H1 (cell line): ENCODE measurements at regions not wholly inside any gene's neighbourhood (a gene's known extent, or its start where the extent isn't known, plus 50 kb on each side); places are given as distances from the start of the nearest gene placed in this dataset.

ENCODE experiments used
- EGR1 ChIP-seq: IDR thresholded peaks from 2 replicates; pipeline ENCODE4 v1.6.1; 2011; ENCODE audit warnings: low read depth, low read length, borderline replicate concordance
- SAP30 ChIP-seq: fragments of 300-600 bp; sonication (generic); IDR thresholded peaks from 2 replicates; pipeline ENCODE4 v1.7.1; 2012; ENCODE audit warnings: low read length, moderate library complexity, mild to moderate bottlenecking, inconsistent platforms; ENCODE audit not compliant: insufficient read depth, insufficient replicate concordance
- USF2 ChIP-seq: IDR thresholded peaks from 2 replicates; pipeline ENCODE4 v1.6.1; 2011; ENCODE audit warnings: low read length, improper control_type of control experiment
- ZNF274 ChIP-seq: IDR thresholded peaks from 2 replicates; pipeline ENCODE4 v1.7.0; 2012; ENCODE audit warnings: low read length, borderline replicate concordance; ENCODE audit errors: extremely low read depth

- TF ChIP-seq SAP30 (no peak), EGR1 (no peak), ZNF274 (no peak), USF2 (no peak)
These were observed 86.7 kb upstream of the NRIP1 start (continued) for GRCh38 chr21:15151385-15152103.
